Amygdala (tissue), 56 donors: ENCODE measurements at regions not wholly inside any gene's neighbourhood (a gene's known extent, or its start where the extent isn't known, plus 50 kb on each side); places are given as distances from the start of the nearest gene placed in this dataset.

Experiments used
- DNase-seq, 56 donors: peaks; one replicate each; lab custom pipeline; 2025; lab: John Stamatoyannopoulos, UW

DNA sequence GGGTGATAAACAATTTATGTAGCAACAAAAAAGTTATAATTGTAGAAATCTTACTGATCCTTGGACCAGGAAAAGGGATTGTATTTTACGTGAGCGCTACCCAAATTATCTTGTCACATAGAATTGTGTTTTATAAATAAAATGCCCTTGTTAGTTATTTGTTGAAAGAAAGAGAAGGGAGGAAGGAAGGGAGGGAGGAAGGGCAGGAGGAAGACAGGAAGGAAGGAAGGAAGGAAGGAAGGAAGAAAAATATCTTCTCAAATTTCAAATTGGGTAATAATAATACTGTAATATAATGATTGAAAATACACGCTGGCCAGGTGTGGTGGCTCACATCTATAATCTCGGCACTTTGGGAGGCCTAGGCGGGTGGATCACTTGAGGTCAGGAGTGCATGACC, 206.2 kb upstream of the TLL1 start:
- DNase-seq, result no peak

DNA sequence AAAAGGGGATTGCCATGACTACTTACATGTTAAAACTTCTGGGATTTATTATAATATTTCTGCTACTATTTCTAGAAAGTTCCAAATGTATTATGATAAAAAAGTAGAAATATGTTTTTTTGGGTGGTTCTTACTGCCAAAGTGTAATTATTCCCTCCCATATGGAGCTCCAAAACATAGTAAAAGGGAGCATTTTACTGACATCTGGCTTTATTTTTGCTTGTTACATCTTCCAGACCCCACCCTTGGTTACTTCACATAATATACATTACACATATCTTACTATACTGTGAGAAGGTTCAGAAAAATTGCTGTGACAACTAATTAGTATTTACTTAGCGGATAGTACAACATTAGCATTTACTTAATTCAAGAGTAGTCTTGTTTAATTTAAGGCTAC, 205.1 kb upstream of the TLL1 start:
- no peak for DNase-seq

DNA sequence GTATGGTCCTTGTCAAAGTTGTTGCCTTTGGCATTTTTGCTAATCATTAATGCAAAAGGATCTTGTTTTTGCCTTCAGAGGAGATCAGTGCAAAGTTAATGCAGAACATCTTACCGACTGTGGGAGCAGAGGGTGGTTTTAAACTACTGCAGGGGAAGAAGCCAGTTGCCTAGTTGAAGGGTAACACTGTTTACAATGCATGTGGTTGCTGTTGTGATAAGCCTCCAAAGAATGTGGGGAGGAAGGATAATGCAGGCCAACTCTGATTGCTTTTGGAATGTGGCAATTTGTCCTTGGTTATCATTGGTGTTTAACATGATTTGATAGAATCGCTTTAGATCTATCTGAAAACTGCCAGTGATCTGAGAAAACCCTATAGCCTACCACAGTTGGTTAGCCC, 204.3 kb upstream of the TLL1 start:
- no peak for DNase-seq

DNA sequence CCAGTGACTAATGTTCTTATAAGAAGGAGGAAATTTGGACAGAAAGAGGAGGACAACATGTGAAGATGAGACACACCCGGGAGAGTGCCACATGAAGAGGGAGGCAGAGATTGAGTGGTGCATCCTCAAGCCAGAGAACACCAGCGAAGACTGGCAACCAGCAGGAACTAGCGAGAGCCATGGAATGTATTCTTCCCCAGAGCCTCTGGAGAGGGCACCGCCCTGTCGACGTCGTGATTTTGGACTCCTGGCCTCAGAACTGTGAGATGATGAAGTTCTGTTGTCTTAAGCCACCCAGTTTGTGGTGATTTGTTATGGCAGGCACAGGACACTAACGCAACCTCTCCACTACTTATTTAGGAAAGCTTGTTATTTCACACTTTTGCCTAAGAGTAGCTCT, 196.0 kb upstream of the TLL1 start:
- no peak for DNase-seq

DNA sequence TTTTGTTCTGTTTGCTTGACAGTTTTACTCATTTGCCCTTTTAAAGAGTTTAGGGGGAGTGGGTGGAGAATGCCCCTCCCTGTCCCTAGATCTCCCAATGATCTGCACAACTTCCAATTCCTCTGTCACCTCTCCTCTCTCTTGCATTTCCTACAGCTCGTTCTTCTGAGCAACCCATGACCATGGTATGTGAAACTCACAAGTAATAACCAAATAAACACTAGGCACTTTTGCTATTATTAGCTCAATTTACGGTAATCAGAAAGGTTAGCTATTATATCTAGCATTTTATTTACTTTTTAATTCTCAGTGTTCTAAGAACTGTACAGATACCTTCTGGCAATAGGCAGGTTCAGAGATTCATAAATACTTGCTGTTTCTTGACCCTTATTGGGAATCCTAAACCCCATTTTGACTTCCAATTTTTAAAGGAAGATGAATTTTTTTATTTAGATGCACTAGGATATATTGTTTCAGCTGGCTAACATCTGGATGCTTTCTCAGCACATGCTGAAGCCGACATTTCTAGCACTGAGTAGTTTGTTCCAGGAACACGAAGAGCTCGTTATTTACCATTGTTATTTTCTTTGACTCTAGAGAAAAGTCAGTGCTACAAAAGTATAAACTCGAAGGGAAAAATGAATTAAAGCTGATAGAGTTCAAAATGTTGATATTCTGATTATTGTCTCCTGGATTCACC, 194.7 kb upstream of the TLL1 start:
- no peak for DNase-seq

DNA sequence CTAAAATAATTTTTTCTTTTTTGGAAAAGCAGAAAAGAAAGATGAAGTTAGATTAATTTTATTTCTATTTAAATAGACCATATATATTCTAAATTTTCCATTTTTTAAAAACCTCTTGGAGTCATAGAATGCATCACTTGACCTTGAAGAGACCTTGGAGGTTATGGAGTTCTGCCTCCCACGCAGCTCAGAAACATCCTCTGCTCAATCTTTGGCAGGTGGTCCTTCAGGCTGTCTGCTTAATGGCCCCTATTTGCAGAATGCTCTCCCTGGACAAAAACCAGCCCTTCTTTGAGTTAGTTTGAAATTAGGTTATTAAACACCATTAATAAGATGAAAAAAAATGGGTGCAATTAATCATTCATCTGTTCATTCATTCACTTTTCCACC, 194.1 kb upstream of the TLL1 start:
- no peak for DNase-seq

DNA sequence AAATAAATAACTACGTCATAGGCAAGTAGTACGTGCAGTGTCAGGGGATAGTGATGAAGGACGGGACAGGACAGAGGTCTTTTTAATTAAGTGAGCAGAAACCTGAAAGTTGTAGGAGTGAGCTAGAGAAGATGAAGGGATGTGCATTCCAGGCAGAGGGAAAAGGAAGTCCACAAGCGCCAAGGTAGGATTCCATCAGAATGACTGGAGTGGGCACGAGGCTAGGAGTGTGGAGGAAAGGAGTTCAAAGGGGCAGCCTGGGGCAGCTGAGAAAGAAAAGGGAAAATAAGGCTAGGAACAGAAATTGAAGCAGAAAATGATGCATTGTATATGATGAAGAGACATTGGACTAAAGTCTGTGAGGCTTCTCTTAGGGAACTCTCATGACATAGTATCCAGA, 192.2 kb upstream of the TLL1 start:
- no peak for DNase-seq

DNA sequence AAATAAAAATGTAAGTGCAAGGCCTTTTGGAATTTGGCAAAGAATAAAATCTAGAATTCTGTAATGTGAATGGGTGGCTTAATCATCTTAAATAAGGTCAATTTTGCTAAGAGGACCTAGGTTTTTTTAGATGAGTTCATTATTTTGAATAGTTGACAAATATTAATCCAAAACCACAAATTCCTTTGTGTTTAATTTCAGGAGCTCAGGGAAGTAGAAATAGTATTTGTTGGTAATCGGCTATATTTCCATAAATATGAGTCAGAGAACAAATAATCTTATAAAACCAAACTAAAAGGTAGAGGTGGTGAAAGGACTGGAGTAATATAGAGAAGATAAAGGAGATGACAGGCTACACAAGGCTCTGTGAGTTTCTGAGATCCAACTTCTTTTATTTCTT, 190.4 kb upstream of the TLL1 start:
- DNase-seq, result no peak

DNA sequence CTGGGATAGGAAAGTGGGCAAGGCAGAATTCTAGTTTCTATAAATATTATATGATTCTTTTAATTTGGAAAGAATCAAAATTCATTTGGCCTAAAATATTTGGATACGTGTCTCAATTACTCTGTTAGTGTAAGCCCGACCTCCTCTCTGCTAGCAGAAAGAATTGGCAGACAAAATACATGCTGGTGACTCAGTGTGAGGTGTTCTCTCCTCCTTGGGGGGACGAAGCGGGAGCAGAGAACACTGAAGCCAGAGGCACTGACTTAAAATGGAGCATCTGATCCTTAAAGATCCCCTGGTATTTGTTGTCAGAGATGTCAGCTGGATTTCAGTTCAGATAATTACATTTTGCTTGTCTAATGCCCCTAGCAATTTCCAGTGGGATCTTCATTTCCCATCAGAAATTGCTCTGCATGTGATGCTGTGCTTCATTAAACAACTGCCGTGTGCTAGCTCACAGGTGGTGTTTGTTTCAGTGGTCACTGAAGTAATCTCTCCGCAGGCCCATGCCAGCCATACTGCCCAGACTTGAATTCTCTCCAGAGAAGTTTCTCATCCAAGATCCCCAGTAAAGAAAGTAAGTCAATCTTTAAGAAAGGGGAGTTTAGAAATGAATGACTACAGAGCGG, 188.7 kb upstream of the TLL1 start:
- DNase-seq, result no peak

DNA sequence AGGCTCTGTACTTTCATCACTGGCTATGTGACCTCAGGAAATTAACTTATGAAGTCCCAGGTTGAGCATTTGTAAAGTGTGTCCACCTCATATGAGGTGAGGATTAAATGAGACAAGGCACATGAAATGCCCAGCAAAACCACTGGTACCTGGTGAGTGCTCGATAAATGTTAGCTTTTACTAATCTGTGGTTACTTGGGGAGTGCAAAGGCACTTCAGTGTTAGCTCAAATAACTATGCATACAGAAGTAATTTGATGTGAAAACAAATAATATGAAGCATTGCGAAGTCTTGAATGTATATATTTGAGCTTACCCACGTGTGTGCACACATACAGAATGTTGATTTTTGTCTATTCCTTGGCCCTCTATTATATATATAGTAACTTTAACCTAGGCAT, 186.3 kb upstream of the TLL1 start:
- DNase-seq, result no peak

DNA sequence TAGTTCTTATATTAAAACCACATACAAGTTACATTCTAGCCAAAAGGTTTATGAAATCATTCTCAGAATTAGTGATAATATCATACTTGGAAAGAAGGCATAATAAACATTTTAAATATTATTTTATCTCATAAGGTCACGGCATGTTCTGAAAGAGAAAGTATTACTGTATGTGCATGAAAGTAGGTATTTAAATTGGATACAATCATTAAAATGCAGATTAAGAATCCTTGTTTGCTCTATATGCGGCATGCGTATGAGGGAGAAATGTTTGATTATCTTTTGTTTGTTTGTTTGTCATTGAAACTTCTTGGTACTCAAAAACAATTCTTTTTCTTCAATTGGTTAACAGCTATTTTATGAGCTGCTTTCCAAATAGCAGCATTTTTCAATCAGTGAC, 183.9 kb upstream of the TLL1 start:
- DNase-seq, result no peak

DNA sequence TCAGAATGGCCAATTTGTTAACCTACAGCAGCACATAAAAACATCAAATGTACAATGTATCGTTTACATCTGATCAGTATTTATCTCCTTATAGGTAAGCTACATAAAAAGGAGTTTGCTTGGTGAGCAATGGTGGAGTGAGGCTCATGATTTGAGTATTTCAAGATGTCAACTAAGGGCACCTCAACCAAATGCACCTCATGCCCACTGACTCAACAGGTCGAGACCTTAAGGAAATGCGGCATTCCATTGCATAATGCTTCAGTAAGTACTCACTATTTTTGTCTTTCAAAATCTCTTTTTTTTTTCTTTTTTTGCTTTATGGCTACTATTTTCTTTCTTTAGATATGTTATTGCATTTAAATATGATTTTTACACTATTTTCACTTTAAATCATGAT, 181.0 kb upstream of the TLL1 start:
- DNase-seq, result no peak

DNA sequence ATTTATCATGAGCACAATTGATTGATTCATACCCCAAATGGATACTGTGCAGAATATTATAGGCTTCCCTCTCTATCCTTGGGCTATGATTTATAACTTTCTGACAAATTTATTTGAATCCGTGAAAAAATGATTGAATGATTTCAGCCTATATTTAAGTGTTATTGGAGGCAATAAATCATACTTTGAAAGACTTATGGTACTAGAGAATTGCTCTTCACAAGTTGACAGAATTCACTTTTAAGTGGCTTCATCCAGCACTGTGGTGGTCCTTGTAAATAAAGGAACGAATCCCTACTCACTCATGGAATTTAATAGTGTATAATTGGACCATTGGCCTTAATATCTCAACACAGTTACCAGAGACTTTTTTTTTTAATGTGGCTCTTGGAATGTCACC, 174.8 kb upstream of the TLL1 start:
- no peak for DNase-seq

DNA sequence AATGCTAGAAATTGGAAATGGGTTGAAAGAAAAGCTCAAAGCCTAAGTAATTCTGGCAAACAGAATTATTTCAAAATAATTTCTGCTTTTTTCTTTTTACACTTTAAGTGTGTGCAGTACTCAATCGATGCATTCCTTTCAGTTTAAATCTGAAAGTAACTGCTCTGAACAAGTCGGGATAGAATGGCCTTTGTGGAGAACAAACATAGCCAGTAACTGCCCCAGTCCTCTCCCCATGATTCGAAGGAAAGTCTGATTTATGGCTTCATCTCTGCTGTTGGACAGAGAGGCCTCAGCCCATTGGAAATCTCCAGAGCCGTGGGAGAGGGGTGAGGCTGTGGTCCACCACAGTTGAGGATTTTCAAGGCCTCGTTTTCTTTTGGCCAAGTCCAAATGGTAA, 174.0 kb upstream of the TLL1 start:
- DNase-seq, result no peak

DNA sequence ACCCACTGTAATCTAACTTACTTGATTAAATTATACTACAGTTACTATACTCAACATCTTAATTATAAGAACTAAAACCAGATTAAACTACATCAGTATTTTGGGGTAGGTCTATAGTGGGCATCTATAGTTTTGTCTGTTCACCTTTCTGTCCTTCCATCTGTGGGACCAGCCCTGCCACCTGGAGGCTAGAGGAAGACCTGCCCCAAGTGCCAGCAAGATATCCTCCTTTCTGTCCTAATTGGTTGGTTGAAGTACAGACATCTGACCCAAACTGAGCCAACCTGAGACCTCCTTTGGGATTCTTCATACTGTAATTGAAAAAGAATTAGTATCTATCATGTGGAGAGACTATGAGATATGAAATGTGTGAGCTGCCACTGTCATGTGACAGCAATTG, 172.2 kb upstream of the TLL1 start:
- DNase-seq, result no peak

DNA sequence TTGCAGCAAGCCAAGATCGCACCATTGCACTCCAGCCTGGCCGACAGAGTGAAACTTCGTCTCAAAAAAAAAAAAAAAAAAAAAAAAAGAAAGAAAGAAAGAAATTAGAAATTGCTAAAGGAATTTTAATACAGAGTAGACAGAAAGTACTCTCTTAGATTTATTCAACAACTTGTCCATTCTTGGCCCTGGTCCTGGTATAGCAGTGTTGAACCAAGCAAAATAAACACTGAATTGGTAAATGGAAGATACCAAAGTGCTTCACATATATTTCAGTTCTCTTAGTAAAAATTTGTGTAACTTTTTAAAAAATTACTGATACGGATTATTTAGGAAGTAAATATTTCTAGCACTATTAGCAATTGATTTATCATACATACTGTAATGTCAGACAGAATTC, 165.9 kb upstream of the TLL1 start:
- DNase-seq, result no peak

DNA sequence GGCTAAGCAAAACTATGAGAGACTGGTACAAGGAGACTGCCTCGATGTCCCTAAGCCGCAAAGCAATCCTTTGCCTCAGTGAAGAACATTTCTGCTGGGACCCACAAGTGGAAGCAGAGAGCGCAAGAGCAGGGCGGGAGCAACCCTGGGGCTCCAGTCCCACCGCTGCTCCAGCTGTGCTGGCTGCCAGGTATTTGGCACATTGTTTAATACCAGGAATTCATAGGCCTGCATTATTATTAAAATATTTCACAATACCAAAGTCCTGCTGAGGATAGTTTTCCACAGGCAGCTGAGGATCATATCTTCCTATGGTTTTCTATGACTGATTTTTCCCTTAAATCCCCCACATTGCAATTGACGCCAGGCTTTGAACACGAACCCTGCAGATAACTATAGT, 163.5 kb upstream of the TLL1 start:
- DNase-seq, result no peak

DNA sequence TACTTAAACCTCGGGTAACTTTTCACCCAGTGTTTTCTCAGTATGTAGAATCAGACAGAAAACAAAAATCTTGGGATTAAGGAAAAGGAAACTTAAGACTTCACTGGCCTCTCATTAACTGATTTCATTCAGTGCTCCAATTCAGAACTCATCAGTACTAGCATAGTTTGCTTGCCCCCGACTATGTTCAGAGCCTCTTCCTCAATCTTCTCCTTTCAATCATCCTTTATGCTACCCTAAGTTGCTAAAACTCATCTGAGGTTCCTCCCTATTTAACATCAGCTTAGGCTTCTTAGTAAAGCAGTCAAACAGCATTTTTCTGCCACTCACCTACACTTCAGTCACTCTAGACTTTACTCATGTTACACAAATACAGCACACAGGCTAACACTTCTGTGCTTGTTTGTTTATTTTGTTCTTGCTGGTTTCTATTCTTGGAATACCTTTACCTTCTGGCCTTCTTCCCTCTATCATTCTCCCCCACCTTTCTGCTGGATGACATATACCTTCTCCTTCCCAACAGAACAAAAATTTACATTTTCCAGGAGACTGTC, 163.0 kb upstream of the TLL1 start:
- DNase-seq, result no peak

DNA sequence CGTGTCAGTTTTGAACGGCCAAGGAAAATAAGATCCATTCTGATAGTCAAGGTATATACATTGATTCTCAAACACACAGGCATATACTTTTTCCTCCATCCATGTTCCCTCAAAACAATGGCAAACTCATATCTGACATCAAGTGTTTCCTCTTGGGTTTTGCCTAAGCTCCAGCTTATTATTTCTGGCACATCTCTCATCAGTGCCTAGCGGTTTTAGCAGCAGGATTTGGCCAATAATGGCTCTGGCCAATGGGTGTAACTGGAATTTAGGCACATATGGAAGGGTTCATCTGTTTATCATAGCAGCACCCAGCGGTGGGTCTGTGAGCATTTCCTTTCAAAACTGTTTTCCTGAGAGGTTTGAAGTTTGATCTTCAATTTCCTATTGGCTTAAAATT, 161.6 kb upstream of the TLL1 start:
- DNase-seq, result no peak

DNA sequence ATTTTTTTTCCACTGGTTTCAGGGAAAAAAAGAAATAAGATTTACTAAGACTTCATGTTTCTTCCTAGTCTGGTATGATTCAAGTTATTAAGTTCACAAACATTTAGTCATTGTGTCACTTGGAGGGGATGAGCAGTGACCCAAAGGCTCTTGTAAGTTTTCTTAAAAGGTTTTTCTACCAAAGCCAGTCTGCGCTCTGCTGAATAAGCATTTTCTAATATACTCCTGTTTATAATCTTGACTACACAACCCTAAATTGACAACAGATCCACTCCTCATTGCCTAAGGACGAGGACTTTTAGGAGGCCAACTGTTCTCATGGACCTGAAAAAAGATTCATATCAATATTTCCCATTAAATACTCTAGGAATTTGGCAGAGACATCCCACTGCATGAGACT, 161.1 kb upstream of the TLL1 start:
- DNase-seq, result no peak

DNA sequence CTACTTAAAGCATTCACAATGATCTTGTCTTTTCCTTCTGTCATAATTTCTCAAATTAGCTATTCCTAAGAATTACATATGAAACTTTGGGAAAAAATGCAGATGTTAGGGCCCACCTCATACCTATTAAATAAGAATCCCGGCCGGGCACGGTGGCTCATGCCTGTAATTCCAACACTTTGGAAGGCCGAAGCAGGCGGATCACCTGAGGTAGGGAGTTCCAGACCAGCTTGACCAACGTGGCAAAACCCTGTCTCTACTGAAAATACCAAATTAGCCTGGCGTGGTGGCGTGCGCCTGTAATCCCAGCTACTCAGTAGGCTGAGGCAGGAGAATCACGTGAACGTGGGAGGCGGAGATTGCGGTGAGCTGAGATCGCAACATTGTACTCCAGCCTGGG, 158.4 kb upstream of the TLL1 start:
- DNase-seq, result no peak

DNA sequence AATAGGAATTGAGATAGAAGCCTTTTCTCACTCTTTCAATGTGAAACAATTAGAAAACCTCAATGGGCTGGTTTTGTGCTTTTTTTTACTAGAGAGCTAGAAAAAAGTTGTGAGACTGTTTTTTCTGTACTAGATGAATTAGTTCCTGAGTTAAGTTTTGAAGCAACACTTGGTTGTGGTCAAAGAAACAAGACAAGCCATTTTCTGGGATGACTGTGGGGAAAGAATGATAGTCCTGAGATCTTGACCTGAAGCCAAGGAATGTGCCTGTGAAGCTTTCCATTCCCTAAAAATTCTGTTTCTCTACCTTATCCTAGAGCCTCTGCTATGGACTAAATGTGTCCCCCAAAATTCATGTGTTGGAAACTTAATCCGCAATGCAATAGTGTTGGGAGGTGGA, 157.8 kb upstream of the TLL1 start:
- DNase-seq, result no peak

DNA sequence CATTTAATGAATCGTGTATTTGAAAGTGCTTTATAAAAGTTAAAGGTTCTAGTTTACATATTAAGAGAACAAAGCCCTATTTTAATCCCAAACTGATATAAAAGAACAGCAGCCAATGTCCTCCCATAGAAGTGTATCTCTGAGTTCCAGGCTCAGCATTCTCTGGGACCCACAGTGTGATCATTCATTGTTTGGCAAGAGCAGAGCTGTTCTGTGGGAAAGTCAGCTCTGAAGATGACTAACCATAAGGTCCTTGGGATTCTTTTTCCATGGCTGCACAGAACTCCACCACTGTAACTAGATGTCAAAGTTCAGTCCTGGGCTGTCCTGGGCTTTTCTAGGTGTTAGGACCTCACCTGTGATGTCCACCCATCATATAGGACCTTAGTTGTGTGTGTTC, 157.0 kb upstream of the TLL1 start:
- no peak for DNase-seq
